ENCODE measurements at regions not wholly inside any gene's neighbourhood (a gene's known extent, or its start where the extent isn't known, plus 50 kb on each side); places are given as distances from the start of the nearest gene placed in this dataset.

- DNase-seq (ENCODE audit: low read depth), result no peak
- H3K4me3 ChIP-seq (ENCODE audit: control insufficient read depth, low read depth, low read length), result no peak overlapping the region
- TF ChIP-seq CTCF (conservative IDR thresholded peaks at IDR 0.05; ENCODE audit: control insufficient read depth, insufficient read depth, low read depth, low read length), result no peak
These were observed 98.1 kb upstream of the ZNF678 start for GRCh38 chr1:227465256-227465655.

GRCh38 chr1:227459977-227460376 is 103.4 kb upstream of the ZNF678 start:
- H3K4me3 ChIP-seq (ENCODE audit: control insufficient read depth, low read depth, low read length), result no peak overlapping the region
- DNase-seq (ENCODE audit: low read depth), result no peak
- no peak for TF ChIP-seq CTCF (conservative IDR thresholded peaks at IDR 0.05; ENCODE audit: control insufficient read depth, insufficient read depth, low read depth, low read length)

- no peak for DNase-seq (ENCODE audit: low read depth)
- H3K4me3 ChIP-seq (ENCODE audit: control insufficient read depth, low read depth, low read length), result no peak overlapping the region
- no peak for TF ChIP-seq CTCF (conservative IDR thresholded peaks at IDR 0.05; ENCODE audit: control insufficient read depth, insufficient read depth, low read depth, low read length)
These were observed 104.0 kb upstream of the ZNF678 start for GRCh38 chr1:227459326-227459841.

GRCh38 chr1:227454686-227455085 is 108.7 kb upstream of the ZNF678 start:
- no peak for TF ChIP-seq CTCF (conservative IDR thresholded peaks at IDR 0.05; ENCODE audit: control insufficient read depth, insufficient read depth, low read depth, low read length)
- no peak overlapping the region for H3K4me3 ChIP-seq (ENCODE audit: control insufficient read depth, low read depth, low read length)
- DNase-seq (ENCODE audit: low read depth), result no peak

GRCh38 chr1:227453631-227454355 is 109.6 kb upstream of the ZNF678 start:
- DNase-seq (ENCODE audit: low read depth), result no peak
- TF ChIP-seq CTCF (conservative IDR thresholded peaks at IDR 0.05; ENCODE audit: control insufficient read depth, insufficient read depth, low read depth, low read length), result no peak
- no peak overlapping the region for H3K4me3 ChIP-seq (ENCODE audit: control insufficient read depth, low read depth, low read length)

GRCh38 chr1:227451954-227452353 is 111.4 kb upstream of the ZNF678 start:
- TF ChIP-seq CTCF (conservative IDR thresholded peaks at IDR 0.05; ENCODE audit: control insufficient read depth, insufficient read depth, low read depth, low read length), result no peak
- DNase-seq (ENCODE audit: low read depth), result no peak
- no peak overlapping the region for H3K4me3 ChIP-seq (ENCODE audit: control insufficient read depth, low read depth, low read length)

All from fibroblast of mammary gland (primary cell).